ENCODE measurements at regions not wholly inside any gene's neighbourhood (a gene's known extent, or its start where the extent isn't known, plus 50 kb on each side); places are given as distances from the start of the nearest gene placed in this dataset.
"Not testable (repeated sequence)": the region's sequence is repeated elsewhere in the genome, so short reads cannot be mapped to it uniquely, and the experiment has no call there.

- DNase-seq = no peak
Observed at GRCh38 chr12:107826276-107826675, 51.8 kb downstream of the ASCL4 start.

GRCh38 chr12:107829271-107829670 is 54.8 kb downstream of the ASCL4 start:
- DNase-seq = no peak

GRCh38 chr12:107832441-107832840 is 57.9 kb downstream of the ASCL4 start:
- DNase-seq = no peak

- DNase-seq = no peak
Observed at GRCh38 chr12:107840186-107840585, 65.7 kb downstream of the ASCL4 start.

GRCh38 chr12:107843351-107844311 is 69.1 kb downstream of the ASCL4 start:
- no peak for DNase-seq

GRCh38 chr12:107844312-107844921 is 69.9 kb downstream of the ASCL4 start:
- no peak for DNase-seq

- DNase-seq = no peak
Observed at GRCh38 chr12:107845226-107845979, 70.9 kb downstream of the ASCL4 start.

GRCh38 chr12:107845980-107846659 is 71.6 kb downstream of the ASCL4 start:
- no peak for DNase-seq

- DNase-seq = no peak
Observed at GRCh38 chr12:107847430-107847829, 72.9 kb downstream of the ASCL4 start.

- DNase-seq = no peak
Observed at GRCh38 chr12:107847830-107848229, 73.3 kb downstream of the ASCL4 start.

GRCh38 chr12:107853479-107853878 is 79.0 kb downstream of the ASCL4 start:
- no peak for DNase-seq

GRCh38 chr12:107855471-107855870 is 81.0 kb downstream of the ASCL4 start:
- no peak for DNase-seq

GRCh38 chr12:107856096-107856495 is 81.6 kb downstream of the ASCL4 start:
- no peak for DNase-seq

GRCh38 chr12:107857191-107857590 is 82.7 kb downstream of the ASCL4 start:
- no peak for DNase-seq

- DNase-seq = no peak
Observed at GRCh38 chr12:107859367-107859766, 84.9 kb downstream of the ASCL4 start.

GRCh38 chr12:107864235-107864634 is 89.7 kb downstream of the ASCL4 start:
- no peak for DNase-seq

- not testable (repeated sequence) for DNase-seq
Observed at GRCh38 chr12:107864727-107865126, 90.2 kb downstream of the ASCL4 start.

GRCh38 chr12:107873223-107873622 is 98.7 kb downstream of the ASCL4 start:
- DNase-seq = no peak

GRCh38 chr12:107875786-107876185 is 101.3 kb downstream of the ASCL4 start:
- DNase-seq = no peak

- peak; percentile 38 for DNase-seq
Observed at GRCh38 chr12:107884769-107885694, 110.5 kb downstream of the ASCL4 start.

- no peak for DNase-seq
Observed at GRCh38 chr12:107888789-107889188, 114.3 kb downstream of the ASCL4 start.

- no peak for DNase-seq
Observed at GRCh38 chr12:107891967-107892366, 117.5 kb downstream of the ASCL4 start.

All from CD4-positive, alpha-beta T cell treated with Interferon gamma for 1 hour (primary cell).